ENCODE measurements at regions not wholly inside any gene's neighbourhood (a gene's known extent, or its start where the extent isn't known, plus 50 kb on each side); places are given as distances from the start of the nearest gene placed in this dataset.
A peak's percentile ranks its signal among the peaks of the same experiment; 100 is the strongest.

- POLR2A ChIA-PET = no interaction called here
- no peak overlapping the region for H2AFZ ChIP-seq (ENCODE audit: low read length)
- H3K27me3 ChIP-seq (ENCODE audit: control insufficient read depth in 1 of 2, insufficient read depth in 2 of 2, low read length in 2 of 2) = peaks cover 5 to 71% of the 10 kb centered on the region in 2 experiments
- FAIRE-seq = peak; percentile 79
- H3K4me1 ChIP-seq (ENCODE audit: insufficient read depth, low read length) = peaks cover 50% of the 10 kb centered on the region
- H3K27ac ChIP-seq (ENCODE audit: extremely low read length, insufficient read depth, low read length) = no peak overlapping the region
- WGBS (ENCODE audit: low lambda C conversion rate) = 6% methylated on average over 12 of the region's 12 CpGs
- H4K20me1 ChIP-seq (ENCODE audit: insufficient read depth, low read length) = no peaks in the 10 kb centered on the region
- no peaks in the 10 kb centered on the region for H3K9me3 ChIP-seq (ENCODE audit: low read length)
- peak; percentile 79 for ATAC-seq
- peak overlapping the region; percentile 43 for H3K4me2 ChIP-seq (ENCODE audit: low read depth, low read length)
- no peaks in the 10 kb centered on the region for H3K79me2 ChIP-seq (ENCODE audit: insufficient read depth, low read length)
- CTCF ChIA-PET (ENCODE audit: low intra/inter-chr PET ratio, low total read pairs) = no interaction called here
- H3K4me3 ChIP-seq (replicated peaks in 1 of 3; ENCODE audit: insufficient read depth in 1 of 3, low read depth in 2 of 3, low read length in 3 of 3) = peak overlapping the region in 1 of 3 experiments; percentile 32; a peak in 1 of 6 replicates
- no peaks in the 10 kb centered on the region for H3K36me3 ChIP-seq (replicated peaks in 1 of 2; ENCODE audit: control insufficient read depth in 1 of 2, insufficient read depth in 2 of 2, low read length in 2 of 2)
- in situ Hi-C loops (cut with HindIII; ENCODE audit: extremely low pct_ligation_motif_present, low pct_unique_long_range_greater_than_20kb) = no loop called here
- intact Hi-C loops (cut with micrococcal nuclease; ENCODE audit: unreplicated experiment) = no loop called here
- H3K9ac ChIP-seq (ENCODE audit: insufficient read depth, low read depth, low read length) = no peak overlapping the region; the same call in 1 of the 2 replicates
- peak; percentile 77 for DNase-seq (ENCODE audit: low spot score)
- no TSS peak for BruUV-seq (replicated peaks)
- TF ChIP-seq, protein P1, sequence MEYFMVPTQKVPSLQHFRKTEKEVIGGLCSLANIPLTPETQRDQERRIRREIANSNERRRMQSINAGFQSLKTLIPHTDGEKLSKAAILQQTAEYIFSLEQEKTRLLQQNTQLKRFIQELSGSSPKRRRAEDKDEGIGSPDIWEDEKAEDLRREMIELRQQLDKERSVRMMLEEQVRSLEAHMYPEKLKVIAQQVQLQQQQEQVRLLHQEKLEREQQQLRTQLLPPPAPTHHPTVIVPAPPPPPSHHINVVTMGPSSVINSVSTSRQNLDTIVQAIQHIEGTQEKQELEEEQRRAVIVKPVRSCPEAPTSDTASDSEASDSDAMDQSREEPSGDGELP (IDR thresholded peaks at IDR 0.05; ENCODE audit: borderline replicate concordance, low read depth) = peak; percentile 36; the same call in 1 of the 2 replicates
- TF ChIP-seq HMG20A (CRISPR knock-in tag; IDR thresholded peaks at IDR 0.05; ENCODE audit: borderline replicate concordance) (peak; percentile 91), RAD21 (CRISPR knock-in tag; IDR thresholded peaks at IDR 0.05) (no peak), ZSCAN25 (CRISPR knock-in tag; IDR thresholded peaks at IDR 0.05) (0 out of 2 replicates have a peak, but pooled peaks have one; percentile 43), ZBTB34 (CRISPR knock-in tag; IDR thresholded peaks at IDR 0.05) (0 out of 2 replicates have a peak, but pooled peaks have one; percentile 36), SAP130 (CRISPR knock-in tag; IDR thresholded peaks at IDR 0.05; ENCODE audit: low read depth) (peak; percentile 28; the same call in 1 of the 2 replicates), RARA (CRISPR knock-in tag; IDR thresholded peaks at IDR 0.05) (peak; percentile 75), SRSF9 (IDR thresholded peaks at IDR 0.05; ENCODE audit: borderline replicate concordance, insufficient read depth, low read depth, low read length, poor library complexity, severe bottlenecking) (no peak), GFI1 (CRISPR knock-in tag; IDR thresholded peaks at IDR 0.05; ENCODE audit: borderline replicate concordance) (peak; percentile 99), SNAI1 (CRISPR knock-in tag; IDR thresholded peaks at IDR 0.05; ENCODE audit: borderline replicate concordance) (no peak), BCL6 (CRISPR knock-in tag; IDR thresholded peaks at IDR 0.05) (peak; percentile 47; the same call in 1 of the 2 replicates), XRCC5 (optimal IDR thresholded peaks at IDR 0.05; ENCODE audit: low read length) (peak; percentile 26), STAG1 (CRISPR knock-in tag; IDR thresholded peaks at IDR 0.05) (no peak), SRSF1 (optimal IDR thresholded peaks at IDR 0.05; ENCODE audit: low read depth, low read length) (no peak), NR2F1 (CRISPR knock-in tag; IDR thresholded peaks at IDR 0.05) (0 out of 4 replicates have a peak, but pooled peaks of 1 of the 2 experiments have one; percentile 22), REL (CRISPR knock-in tag; conservative IDR thresholded peaks at IDR 0.05) (no peak), NAIF1 (CRISPR knock-in tag; IDR thresholded peaks at IDR 0.05; ENCODE audit: borderline replicate concordance) (no peak), ZSCAN9 (CRISPR knock-in tag; IDR thresholded peaks at IDR 0.05; ENCODE audit: borderline replicate concordance) (peak; percentile 37; the same call in 1 of the 2 replicates), IRF2 (CRISPR knock-in tag; IDR thresholded peaks at IDR 0.05) (0 out of 2 replicates have a peak, but pooled peaks have one; percentile 31)
- TF ChIP-seq, protein P2, sequence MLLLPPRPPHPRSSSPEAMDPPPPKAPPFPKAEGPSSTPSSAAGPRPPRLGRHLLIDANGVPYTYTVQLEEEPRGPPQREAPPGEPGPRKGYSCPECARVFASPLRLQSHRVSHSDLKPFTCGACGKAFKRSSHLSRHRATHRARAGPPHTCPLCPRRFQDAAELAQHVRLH (CRISPR knock-in tag; IDR thresholded peaks at IDR 0.05; ENCODE audit: borderline replicate concordance, low read depth) = no peak
- TF ChIP-seq, protein P3, sequence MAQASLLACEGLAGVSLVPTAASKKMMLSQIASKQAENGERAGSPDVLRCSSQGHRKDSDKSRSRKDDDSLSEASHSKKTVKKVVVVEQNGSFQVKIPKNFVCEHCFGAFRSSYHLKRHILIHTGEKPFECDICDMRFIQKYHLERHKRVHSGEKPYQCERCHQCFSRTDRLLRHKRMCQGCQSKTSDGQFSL (CRISPR knock-in tag; IDR thresholded peaks at IDR 0.05) = no peak
- TF ChIP-seq, protein P4, sequence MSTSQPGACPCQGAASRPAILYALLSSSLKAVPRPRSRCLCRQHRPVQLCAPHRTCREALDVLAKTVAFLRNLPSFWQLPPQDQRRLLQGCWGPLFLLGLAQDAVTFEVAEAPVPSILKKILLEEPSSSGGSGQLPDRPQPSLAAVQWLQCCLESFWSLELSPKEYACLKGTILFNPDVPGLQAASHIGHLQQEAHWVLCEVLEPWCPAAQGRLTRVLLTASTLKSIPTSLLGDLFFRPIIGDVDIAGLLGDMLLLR (CRISPR knock-in tag; IDR thresholded peaks at IDR 0.05) = no peak
These were observed 68.4 kb downstream of the MCFD2 start for GRCh38 chr2:46847185-46847710.

Data from HepG2 (cell line).